ENCODE measurements at regions not wholly inside any gene's neighbourhood (a gene's known extent, or its start where the extent isn't known, plus 50 kb on each side); places are given as distances from the start of the nearest gene placed in this dataset.

DNA sequence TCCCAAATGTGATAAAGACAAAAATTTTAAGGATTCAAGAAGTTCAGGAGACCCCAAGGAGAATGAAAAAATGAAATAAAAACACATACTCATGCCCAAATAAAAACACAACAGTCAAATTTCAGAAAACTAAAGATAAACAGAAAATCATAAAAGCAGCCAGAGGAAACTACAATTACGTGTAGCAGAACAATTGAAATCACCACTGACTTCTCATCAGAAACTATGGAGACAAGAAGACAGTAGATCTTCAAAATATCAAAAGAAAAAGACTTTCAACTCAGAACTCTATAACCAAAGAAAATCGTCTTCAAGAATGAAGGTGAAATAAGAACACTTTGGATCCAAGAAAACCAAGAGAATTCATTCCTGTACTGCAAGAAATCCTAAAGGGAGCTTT is 54.9 kb downstream of the DIO3 start:
- in situ Hi-C loops (cut with MboI; ENCODE audit: low sequenced_read_pairs, unreplicated experiment), result no loop called here
- no peak for DNase-seq (ENCODE audit: low spot score)
- TF ChIP-seq, protein P1, sequence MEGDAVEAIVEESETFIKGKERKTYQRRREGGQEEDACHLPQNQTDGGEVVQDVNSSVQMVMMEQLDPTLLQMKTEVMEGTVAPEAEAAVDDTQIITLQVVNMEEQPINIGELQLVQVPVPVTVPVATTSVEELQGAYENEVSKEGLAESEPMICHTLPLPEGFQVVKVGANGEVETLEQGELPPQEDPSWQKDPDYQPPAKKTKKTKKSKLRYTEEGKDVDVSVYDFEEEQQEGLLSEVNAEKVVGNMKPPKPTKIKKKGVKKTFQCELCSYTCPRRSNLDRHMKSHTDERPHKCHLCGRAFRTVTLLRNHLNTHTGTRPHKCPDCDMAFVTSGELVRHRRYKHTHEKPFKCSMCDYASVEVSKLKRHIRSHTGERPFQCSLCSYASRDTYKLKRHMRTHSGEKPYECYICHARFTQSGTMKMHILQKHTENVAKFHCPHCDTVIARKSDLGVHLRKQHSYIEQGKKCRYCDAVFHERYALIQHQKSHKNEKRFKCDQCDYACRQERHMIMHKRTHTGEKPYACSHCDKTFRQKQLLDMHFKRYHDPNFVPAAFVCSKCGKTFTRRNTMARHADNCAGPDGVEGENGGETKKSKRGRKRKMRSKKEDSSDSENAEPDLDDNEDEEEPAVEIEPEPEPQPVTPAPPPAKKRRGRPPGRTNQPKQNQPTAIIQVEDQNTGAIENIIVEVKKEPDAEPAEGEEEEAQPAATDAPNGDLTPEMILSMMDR (IDR thresholded peaks at IDR 0.05; ENCODE audit: borderline replicate concordance, control extremely low read depth, extremely low read depth, insufficient read depth, missing control alignments), result no peak

DNA sequence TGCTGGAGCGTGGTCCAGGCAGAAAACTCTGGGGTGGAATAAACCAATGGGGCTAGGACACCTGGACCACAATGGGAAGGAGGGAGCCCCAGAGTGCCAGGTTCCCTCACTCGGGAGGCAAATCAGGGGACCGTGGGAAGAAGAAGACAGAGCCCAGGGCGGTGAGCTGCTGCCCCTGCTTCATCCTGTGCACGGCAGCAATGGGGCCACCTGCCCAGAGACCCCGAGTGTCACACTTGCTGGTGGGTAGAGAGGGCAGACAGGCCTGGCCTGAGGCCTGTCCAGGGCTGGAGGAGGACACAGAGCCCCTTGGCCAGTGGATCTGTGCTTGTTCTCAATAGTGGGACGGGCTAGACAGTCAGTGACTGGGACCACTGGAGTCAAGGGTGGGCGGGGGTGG is 58.2 kb downstream of the DIO3 start:
- in situ Hi-C loops (cut with MboI; ENCODE audit: low sequenced_read_pairs, unreplicated experiment), result no loop called here
- no peak for DNase-seq (ENCODE audit: low spot score)
- TF ChIP-seq, protein P1 (IDR thresholded peaks at IDR 0.05; ENCODE audit: borderline replicate concordance, control extremely low read depth, extremely low read depth, insufficient read depth, missing control alignments), result no peak

DNA sequence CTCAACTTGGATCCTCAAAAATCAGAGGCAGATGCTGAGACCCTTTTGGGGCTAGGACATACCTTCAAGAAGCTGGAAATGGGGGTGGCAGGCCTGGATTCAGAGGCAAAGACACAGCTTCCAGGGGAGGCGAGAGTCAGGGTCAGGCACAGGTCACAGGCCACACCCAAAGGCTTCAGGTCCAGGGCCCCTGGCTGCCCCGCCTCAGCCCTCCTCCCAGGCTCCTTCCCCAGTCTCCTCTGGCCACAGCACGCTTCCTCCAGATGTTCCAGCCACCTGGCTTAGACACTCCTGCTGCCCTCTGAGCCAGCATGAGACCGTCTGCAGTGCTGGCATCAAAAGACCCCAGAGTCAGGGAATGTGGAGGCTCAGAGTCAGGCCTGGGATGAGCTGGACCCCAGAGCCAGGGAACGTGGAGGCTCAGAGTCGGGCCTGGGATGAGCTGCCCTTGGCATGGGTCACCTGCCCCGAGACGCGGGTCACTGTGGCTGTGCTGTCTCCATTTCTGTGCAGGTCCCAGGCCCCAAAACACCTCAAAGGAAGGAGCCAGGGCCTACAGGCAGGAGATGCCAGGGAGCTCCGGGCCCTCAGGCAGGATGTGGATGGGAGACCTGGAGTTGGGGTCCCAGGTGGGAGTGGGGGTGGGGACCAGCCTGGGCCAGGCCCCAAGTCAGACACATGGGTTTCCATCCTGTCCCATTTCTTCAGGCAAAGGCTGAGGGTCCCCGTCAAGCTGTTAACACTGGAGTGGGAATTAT is 58.9 kb downstream of the DIO3 start:
- TF ChIP-seq, protein P1 (IDR thresholded peaks at IDR 0.05; ENCODE audit: borderline replicate concordance, control extremely low read depth, extremely low read depth, insufficient read depth, missing control alignments), result no peak
- in situ Hi-C loops (cut with MboI; ENCODE audit: low sequenced_read_pairs, unreplicated experiment), result no loop called here
- DNase-seq (ENCODE audit: low spot score), result no peak

DNA sequence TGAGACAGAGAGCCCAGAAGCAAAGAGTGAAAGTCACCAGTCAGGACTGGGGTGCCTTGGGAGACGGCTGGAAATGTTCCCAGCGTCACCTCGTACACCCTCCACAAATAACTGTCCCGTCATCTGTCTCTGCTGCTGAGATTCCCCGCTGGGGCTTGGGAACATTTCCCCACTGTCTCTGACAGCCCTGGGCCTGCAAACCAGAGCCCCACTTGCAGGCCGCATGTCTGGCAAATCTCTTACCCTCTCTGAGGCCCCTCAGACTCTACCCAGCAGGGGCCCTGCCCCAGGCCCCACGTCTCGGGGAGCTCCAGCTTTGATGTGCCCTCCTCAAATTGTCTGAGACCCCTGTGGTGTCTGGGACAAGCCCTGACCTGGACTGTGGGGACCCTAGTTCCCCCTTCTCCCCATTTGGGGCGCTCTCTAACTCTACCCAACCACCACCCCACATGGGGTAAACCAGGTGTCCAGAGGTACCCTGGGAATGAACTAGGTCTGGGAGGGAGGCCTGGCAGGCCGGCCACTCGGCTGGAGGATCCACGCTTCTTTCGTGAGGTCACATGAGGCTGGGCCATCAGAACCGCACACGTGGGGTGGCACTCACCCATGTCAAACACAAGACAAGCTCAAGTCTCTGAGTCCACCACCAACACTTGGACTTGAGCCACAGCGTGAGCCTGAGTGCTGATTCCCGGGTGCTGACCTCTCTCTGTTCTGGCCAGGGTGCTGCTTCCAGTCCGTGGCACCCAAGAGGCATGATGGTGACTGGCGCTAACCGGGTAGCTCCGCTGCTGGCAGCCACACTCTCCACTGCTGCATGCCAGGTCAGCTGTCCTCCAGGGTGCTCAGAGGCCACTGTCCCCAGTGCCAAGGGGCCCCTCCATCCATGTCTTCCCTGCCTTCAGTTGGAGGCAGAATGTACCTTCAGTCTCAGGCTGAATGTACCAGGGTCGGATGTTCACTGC is 59.8 kb downstream of the DIO3 start:
- no peak for DNase-seq (ENCODE audit: low spot score)
- in situ Hi-C loops (cut with MboI; ENCODE audit: low sequenced_read_pairs, unreplicated experiment), result no loop called here
- TF ChIP-seq, protein P1 (IDR thresholded peaks at IDR 0.05; ENCODE audit: borderline replicate concordance, control extremely low read depth, extremely low read depth, insufficient read depth, missing control alignments), result no peak

DNA sequence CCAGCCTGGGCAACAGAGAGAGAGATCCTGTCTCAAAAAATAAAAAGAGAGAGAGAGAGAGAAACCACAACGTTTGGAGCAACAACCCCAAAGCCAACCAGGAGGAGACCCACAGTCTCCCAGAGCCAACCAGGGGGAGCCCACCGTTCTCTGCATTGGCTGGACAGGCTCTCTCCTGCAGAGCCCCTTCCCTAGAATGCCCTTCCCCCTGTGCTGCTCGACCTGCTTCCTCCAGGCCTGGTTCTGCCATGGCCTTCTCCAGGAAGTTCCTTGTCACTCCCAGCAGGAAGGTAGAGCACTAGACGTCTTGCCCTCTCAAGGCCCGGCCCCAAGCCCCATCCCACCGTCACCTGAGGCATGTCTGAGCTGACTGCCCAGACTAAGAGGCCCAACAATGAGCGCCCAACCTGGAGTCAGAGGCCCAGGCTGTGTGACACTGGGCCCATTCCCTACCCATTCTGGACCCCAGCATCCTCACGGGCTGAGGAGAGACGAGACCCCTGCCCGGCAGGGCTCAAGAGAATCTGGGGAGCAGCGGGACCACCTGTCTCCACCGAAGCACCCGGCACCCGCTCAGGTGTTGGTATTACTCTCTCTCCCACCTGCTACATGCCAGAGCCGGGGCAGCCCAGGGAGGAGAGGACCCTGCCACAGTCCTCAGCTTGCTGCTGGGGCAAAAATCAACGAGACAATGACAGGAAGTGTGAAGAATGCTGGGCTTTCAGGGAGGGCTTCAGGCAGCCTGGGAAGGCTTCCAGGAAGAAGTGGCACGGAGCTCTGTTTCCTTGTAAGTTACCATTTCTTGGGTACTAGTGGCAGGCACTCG is 61.2 kb downstream of the DIO3 start:
- TF ChIP-seq, protein P1 (IDR thresholded peaks at IDR 0.05; ENCODE audit: borderline replicate concordance, control extremely low read depth, extremely low read depth, insufficient read depth, missing control alignments), result no peak
- DNase-seq (ENCODE audit: low spot score), result no peak
- in situ Hi-C loops (cut with MboI; ENCODE audit: low sequenced_read_pairs, unreplicated experiment), result no loop called here

DNA sequence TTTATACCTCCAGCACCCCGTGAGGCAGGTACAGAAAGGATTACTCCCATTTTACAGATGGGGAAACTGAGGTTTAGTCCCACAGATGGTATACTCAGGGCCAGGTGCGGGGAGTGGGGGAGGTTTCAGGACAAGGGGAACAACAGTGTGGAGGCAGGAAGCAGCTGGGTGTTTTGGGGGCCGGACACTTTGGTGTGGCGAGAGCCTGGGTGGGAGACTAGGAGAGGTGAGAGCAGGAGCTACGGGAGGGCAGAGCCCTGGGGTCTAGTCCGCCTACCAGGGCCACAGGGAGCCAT is 61.7 kb downstream of the DIO3 start:
- DNase-seq (ENCODE audit: low spot score), result no peak
- in situ Hi-C loops (cut with MboI; ENCODE audit: low sequenced_read_pairs, unreplicated experiment), result no loop called here

More for the DNA sequence above, 61.7 kb downstream of the DIO3 start:
- TF ChIP-seq, protein P1 (IDR thresholded peaks at IDR 0.05; ENCODE audit: borderline replicate concordance, control extremely low read depth, extremely low read depth, insufficient read depth, missing control alignments), result no peak

Data from GM13976 (cell line).